ENCODE measurements at regions not wholly inside any gene's neighbourhood (a gene's known extent, or its start where the extent isn't known, plus 50 kb on each side); places are given as distances from the start of the nearest gene placed in this dataset.

- no peak for DNase-seq
Measured at GRCh38 chr2:8402222-8402621, 279.6 kb upstream of the ID2 start.

GRCh38 chr2:8403876-8404275 lies 278.0 kb upstream of the ID2 start:
- no peak for DNase-seq

- DNase-seq: no peak
Measured at GRCh38 chr2:8405334-8405733, 276.5 kb upstream of the ID2 start.

- DNase-seq: no peak
Measured at GRCh38 chr2:8406271-8406670, 275.6 kb upstream of the ID2 start.

- no peak for DNase-seq
Measured at GRCh38 chr2:8407332-8407731, 274.5 kb upstream of the ID2 start.

GRCh38 chr2:8408560-8409460 lies 273.0 kb upstream of the ID2 start:
- DNase-seq: peak; percentile 91

GRCh38 chr2:8409461-8410260 lies 272.2 kb upstream of the ID2 start:
- DNase-seq: peak; percentile 76

GRCh38 chr2:8412082-8412481 lies 269.8 kb upstream of the ID2 start:
- DNase-seq: no peak

GRCh38 chr2:8412586-8412985 lies 269.3 kb upstream of the ID2 start:
- no peak for DNase-seq

GRCh38 chr2:8413589-8414135 lies 268.2 kb upstream of the ID2 start:
- DNase-seq: peak; percentile 75

- peak; percentile 74 for DNase-seq
Measured at GRCh38 chr2:8414946-8415879, 266.6 kb upstream of the ID2 start.

GRCh38 chr2:8416001-8416571 lies 265.8 kb upstream of the ID2 start:
- DNase-seq: no peak

GRCh38 chr2:8416849-8417832 lies 264.7 kb upstream of the ID2 start:
- DNase-seq: no peak

- DNase-seq: no peak
Measured at GRCh38 chr2:8418721-8419120, 263.1 kb upstream of the ID2 start.

- no peak for DNase-seq
Measured at GRCh38 chr2:8421658-8422449, 260.0 kb upstream of the ID2 start.

GRCh38 chr2:8422450-8422800 lies 259.4 kb upstream of the ID2 start:
- DNase-seq: no peak

- DNase-seq: no peak
Measured at GRCh38 chr2:8424997-8425900, 256.6 kb upstream of the ID2 start.

- DNase-seq: no peak
Measured at GRCh38 chr2:8426550-8426949, 255.3 kb upstream of the ID2 start.

- DNase-seq: no peak
Measured at GRCh38 chr2:8427211-8427610, 254.6 kb upstream of the ID2 start.

All from suppressor macrophage treated with lipopolysaccharide for 4 hours (primary cell).